Lower lobe of right lung (tissue), 2 donors: ENCODE measurements at regions not wholly inside any gene's neighbourhood (a gene's known extent, or its start where the extent isn't known, plus 50 kb on each side); places are given as distances from the start of the nearest gene placed in this dataset.

Source experiments
- ATAC-seq, 2 donors: fragments of 200-7000 bp; cut with Tn5 transposase; one replicate each; pipeline ENCODE4 v1.9.1; 2020 to 2022; ENCODE audit warnings: mild to moderate bottlenecking in 2 of 2, moderate library complexity in 2 of 2
- DNase-seq: peaks from one replicate; pipeline ENCODE4 v3.0.0-alpha.2; 2020
- H3K27ac ChIP-seq: fragments of 200-600 bp; one replicate; pipeline ENCODE4 v1.8.0; 2022
- H3K27me3 ChIP-seq: fragments of 200-600 bp; one replicate; pipeline ENCODE4 v1.8.0; 2022; ENCODE audit warnings: low read depth
- H3K36me3 ChIP-seq: fragments of 200-600 bp; one replicate; pipeline ENCODE4 v1.8.0; 2022; ENCODE audit warnings: mild to moderate bottlenecking
- H3K4me1 ChIP-seq: fragments of 200-600 bp; one replicate; pipeline ENCODE4 v1.8.0; 2022
- H3K4me3 ChIP-seq: fragments of 200-600 bp; one replicate; pipeline ENCODE4 v1.8.0; 2022; ENCODE audit warnings: mild to moderate bottlenecking
- H3K9me3 ChIP-seq: fragments of 200-600 bp; one replicate; pipeline ENCODE4 v1.8.0; 2022
- CTCF ChIP-seq: fragments of 200-600 bp; IDR thresholded peaks from one replicate; pipeline ENCODE4 v1.8.0; 2022; ENCODE audit warnings: antibody characterized with exemption, mild to moderate bottlenecking
- intact Hi-C: fragments of 100-400 bp; cut with DNase I; formaldehyde crosslinking; loops from one replicate; pipeline ENCODE4 v1.11.0; 2022
- donor health status: DM: no; HTN: yes; CAD: no; lungs with severe emphysema.

GRCh38 chr18:24825397-24825796 is 365.0 kb downstream of the HRH4 start:
- Histone ChIP-seq H3K27ac (no peak overlapping the region), H3K9me3 (no peaks in the 10 kb centered on the region), H3K27me3 (no peaks in the 10 kb centered on the region), H3K4me3 (no peak overlapping the region), H3K36me3 (no peaks in the 10 kb centered on the region), H3K4me1 (no peaks in the 10 kb centered on the region)
- TF ChIP-seq CTCF: no peak
- no peak for ATAC-seq
- intact Hi-C loops: no loop called here
- DNase-seq: no peak

- Histone ChIP-seq H3K9me3 (no peaks in the 10 kb centered on the region), H3K36me3 (no peaks in the 10 kb centered on the region), H3K27me3 (no peaks in the 10 kb centered on the region), H3K4me3 (no peak overlapping the region), H3K27ac (no peak overlapping the region), H3K4me1 (no peaks in the 10 kb centered on the region)
- ATAC-seq (no peak), DNase-seq (no peak)
- intact Hi-C loops: no loop called here
- no peak for TF ChIP-seq CTCF
Measured at GRCh38 chr18:24826605-24827004, 366.2 kb downstream of the HRH4 start.

GRCh38 chr18:24827501-24827900 is 367.1 kb downstream of the HRH4 start:
- intact Hi-C loops: no loop called here
- DNase-seq: no peak

GRCh38 chr18:24831081-24831480 is 370.6 kb downstream of the HRH4 start:
- no peak overlapping the region for H3K27ac ChIP-seq
- H3K27me3 ChIP-seq: no peaks in the 10 kb centered on the region
- no peaks in the 10 kb centered on the region for H3K4me1 ChIP-seq
- H3K4me3 ChIP-seq: no peak overlapping the region
- no peak for TF ChIP-seq CTCF
- intact Hi-C loops: no loop called here
- H3K9me3 ChIP-seq: no peaks in the 10 kb centered on the region
- ATAC-seq: no peak
- H3K36me3 ChIP-seq: no peaks in the 10 kb centered on the region
- DNase-seq: no peak

More at GRCh38 chr18:24827501-24827900, 367.1 kb downstream of the HRH4 start:
- Histone ChIP-seq H3K4me3 (no peak overlapping the region), H3K9me3 (no peaks in the 10 kb centered on the region), H3K36me3 (no peaks in the 10 kb centered on the region), H3K4me1 (no peaks in the 10 kb centered on the region), H3K27ac (no peak overlapping the region), H3K27me3 (no peaks in the 10 kb centered on the region)
- ATAC-seq: no peak
- no peak for TF ChIP-seq CTCF

GRCh38 chr18:24831871-24832665 is 371.6 kb downstream of the HRH4 start:
- no peak for ATAC-seq
- Histone ChIP-seq H3K4me3 (no peak overlapping the region), H3K9me3 (no peaks in the 10 kb centered on the region), H3K27ac (no peak overlapping the region), H3K27me3 (no peaks in the 10 kb centered on the region), H3K36me3 (no peaks in the 10 kb centered on the region), H3K4me1 (no peaks in the 10 kb centered on the region)
- no peak for TF ChIP-seq CTCF
- intact Hi-C loops: no loop called here
- no peak for DNase-seq
